HCT116 (cell line): ENCODE measurements at regions not wholly inside any gene's neighbourhood (a gene's known extent, or its start where the extent isn't known, plus 50 kb on each side); places are given as distances from the start of the nearest gene placed in this dataset.

Experiments
- ATAC-seq: fragments of 200-7000 bp; cut with Tn5 transposase; 2 replicates; pipeline ENCODE4 v1.9.1; 2020; ENCODE audit warnings: mild to moderate bottlenecking, moderate library complexity
- BruUV-seq: library from RNA; stranded (reverse); fragments of 400-500 nt; replicated peaks from 2 replicates; lab custom pipeline; 2021; lab: Mats Ljungman, UMichigan
- CTCF ChIA-PET: fragments of 300-600 bp; sonication (Branson Sonifier 250); formaldehyde crosslinking; loops from one replicate; lab custom pipeline; 2021; ENCODE audit warnings: antibody characterized with exemption; lab: Charles Lee
- POLR2A ChIA-PET: fragments of 300-600, 350-600 bp; sonication (Branson Sonifier 250); formaldehyde crosslinking; loops from one replicate; lab custom pipeline; 2021; ENCODE audit warnings: antibody characterized with exemption; lab: Charles Lee
- RAD21 ChIA-PET, 2 experiments: fragments of 300-600 bp; sonication (Branson Sonifier 250); formaldehyde crosslinking; loops; one replicate each; lab custom pipeline; 2023; ENCODE audit warnings: low total read pairs in 2 of 2; ENCODE audit not compliant: uncharacterized antibody in 2 of 2, unreplicated experiment in 2 of 2, low non-redundant PET in 1 of 2; lab: Charles Lee
- DNase-seq: peaks from one replicate; pipeline ENCODE4 v3.0.0-alpha.2; 2010; ENCODE audit warnings: low read depth, low spot score
- H2AFZ ChIP-seq: fragments of 200-600 bp; shearing (Covaris generic), sonication (generic); 2 replicates; pipeline ENCODE4 v1.6.1; 2017; ENCODE audit warnings: low read depth, mixed run types, mixed read lengths, antibody characterized with exemption, low read length; ENCODE audit not compliant: poor library complexity, severe bottlenecking
- H3K27ac ChIP-seq: 2 replicates; pipeline ENCODE4 v1.5.1; 2012; ENCODE audit warnings: low read depth, low read length
- H3K27me3 ChIP-seq: fragments of 200-600 bp; sonication (generic); 2 replicates; pipeline ENCODE4 v1.6.1; 2016; ENCODE audit warnings: mixed run types, low read length, mixed read lengths; ENCODE audit not compliant: insufficient read depth
- H3K36me3 ChIP-seq, 2 experiments: fragments of 200-500 bp in 1 of 2; fragments of 200-600 bp in 1 of 2; sonication (Bioruptor generic) in 1 of 2; sonication (generic) in 1 of 2; 2 replicates each; pipeline versions ENCODE4 v1.5.1 to v1.6.1; 2014 to 2016; ENCODE audit warnings: low read length in 2 of 2, inconsistent platforms in 1 of 2, mixed read lengths in 1 of 2, mixed run types in 1 of 2; ENCODE audit not compliant: insufficient read depth in 2 of 2, control insufficient read depth in 1 of 2
- H3K4me1 ChIP-seq, 2 experiments: fragments of 200-600 bp in 1 of 2; sonication (generic) in 1 of 2; 2 replicates each; pipeline versions ENCODE4 v1.5.1 to v1.6.1; 2012 to 2017; ENCODE audit warnings: low read length in 2 of 2, inconsistent platforms in 1 of 2, mild to moderate bottlenecking in 1 of 2, mixed read lengths in 1 of 2, mixed run types in 1 of 2, moderate library complexity in 1 of 2; ENCODE audit not compliant: insufficient read depth in 2 of 2, control insufficient read depth in 1 of 2
- H3K4me2 ChIP-seq: fragments of 200-600 bp; sonication (generic); 2 replicates; pipeline ENCODE4 v1.6.1; 2017; ENCODE audit warnings: mixed run types, low read length, mixed read lengths
- H3K4me3 ChIP-seq, 2 experiments: fragments of 200-600 bp in 1 of 2; sonication (generic) in 1 of 2; replicated peaks in 1 of 2; 2 replicates each; pipeline ENCODE4 v1.5.1; 2011 to 2016; ENCODE audit warnings: low read length in 2 of 2, control low read depth in 1 of 2, low read depth in 1 of 2, mild to moderate bottlenecking in 1 of 2, mixed read lengths in 1 of 2, mixed run types in 1 of 2
- H3K79me2 ChIP-seq: fragments of 200-600 bp; sonication (generic); 2 replicates; pipeline ENCODE4 v1.6.1; 2017; ENCODE audit warnings: mild to moderate bottlenecking, mixed run types, low read length, moderate library complexity, mixed read lengths; ENCODE audit not compliant: insufficient read depth
- H3K9ac ChIP-seq: fragments of 200-600 bp; sonication (generic); 2 replicates; pipeline ENCODE4 v1.6.1; 2016; ENCODE audit warnings: low read length, mixed read lengths
- H3K9me2 ChIP-seq: fragments of 200-600 bp; sonication (generic), shearing (Covaris generic); 2 replicates; pipeline ENCODE4 v1.6.1; 2017; ENCODE audit warnings: mixed run types, mild to moderate bottlenecking, moderate library complexity; ENCODE audit not compliant: insufficient read depth
- H3K9me3 ChIP-seq, 2 experiments: fragments of 200-500 bp in 1 of 2; fragments of 200-600 bp in 1 of 2; sonication (Bioruptor generic) in 1 of 2; sonication (generic) in 1 of 2; 2 replicates each; pipeline ENCODE4 v1.6.1; 2014 to 2017; ENCODE audit warnings: low read length in 2 of 2, mixed read lengths in 2 of 2, inconsistent platforms in 1 of 2, low read depth in 1 of 2, mild to moderate bottlenecking in 1 of 2, mixed run types in 1 of 2, moderate library complexity in 1 of 2; ENCODE audit not compliant: control insufficient read depth in 1 of 2, insufficient read depth in 1 of 2
- H4K20me1 ChIP-seq: fragments of 200-600 bp; sonication (generic), shearing (Covaris generic); 2 replicates; pipeline ENCODE4 v1.6.1; 2017; ENCODE audit warnings: mixed run types, mild to moderate bottlenecking, moderate library complexity; ENCODE audit not compliant: insufficient read depth
- ATF3 ChIP-seq: IDR thresholded peaks from 2 replicates; pipeline ENCODE4 v1.6.1; 2012
- EGR1 ChIP-seq: IDR thresholded peaks from 2 replicates; pipeline ENCODE4 v1.6.1; 2012; ENCODE audit warnings: low read depth
- EZH2 ChIP-seq: fragments of 200-600 bp; sonication (generic); IDR thresholded peaks from 2 replicates; pipeline ENCODE4 v1.6.1; 2017; ENCODE audit warnings: antibody characterized with exemption, mixed run types
- FOSL1 ChIP-seq: IDR thresholded peaks from 2 replicates; pipeline ENCODE4 v1.6.1; 2012; ENCODE audit warnings: low read depth
- POLR2AphosphoS5 ChIP-seq: IDR thresholded peaks from 2 replicates; pipeline ENCODE4 v1.6.1; 2011; ENCODE audit warnings: mild to moderate bottlenecking, low read depth, low read length, moderate library complexity
- RAD21 ChIP-seq: IDR thresholded peaks from 2 replicates; pipeline ENCODE4 v1.6.1; 2012; ENCODE audit warnings: low read depth, mild to moderate bottlenecking
- REST ChIP-seq: IDR thresholded peaks from 2 replicates; pipeline ENCODE4 v1.6.1; 2012; ENCODE audit warnings: low read depth
- SIN3A ChIP-seq: IDR thresholded peaks from 2 replicates; pipeline ENCODE4 v1.6.1; 2012; ENCODE audit warnings: low read depth
- YY1 ChIP-seq: IDR thresholded peaks from 2 replicates; pipeline ENCODE4 v1.6.1; 2011; ENCODE audit warnings: low read length, low read depth, moderate library complexity, mild to moderate bottlenecking; ENCODE audit not compliant: insufficient replicate concordance; ENCODE audit errors: extremely low read depth
- ZBTB33 ChIP-seq: IDR thresholded peaks from 2 replicates; pipeline ENCODE4 v1.6.1; 2011; ENCODE audit warnings: mild to moderate bottlenecking, low read length, moderate library complexity; ENCODE audit not compliant: insufficient replicate concordance; ENCODE audit errors: extremely low read depth
- ZFX ChIP-seq: fragments of 450-650 bp; IDR thresholded peaks from 2 replicates; pipeline ENCODE4 v1.6.1; 2017
- ZNF274 ChIP-seq: fragments of 200-500 bp; sonication (Bioruptor generic); IDR thresholded peaks from 2 replicates; pipeline ENCODE4 v1.6.1; 2014; ENCODE audit warnings: mild to moderate bottlenecking, low read depth, low read length, inconsistent platforms
- intact Hi-C: fragments of 100-400 bp; cut with micrococcal nuclease; formaldehyde crosslinking; loops from 2 replicates; pipeline ENCODE4 v1.10.0; 2022

GRCh38 chr5:28862860-28863196 lies 1824.4 kb upstream of the CDH9 start:
- H3K4me2 ChIP-seq = no peak overlapping the region
- POLR2A ChIA-PET = no interaction called here
- no peak overlapping the region for H3K4me3 ChIP-seq
- no peaks in the 10 kb centered on the region for H3K27me3 ChIP-seq
- H4K20me1 ChIP-seq = no peaks in the 10 kb centered on the region
- no peaks in the 10 kb centered on the region for H3K4me1 ChIP-seq
- CTCF ChIA-PET = no interaction called here
- no TSS peak for BruUV-seq
- no peak overlapping the region for H2AFZ ChIP-seq
- H3K9ac ChIP-seq = no peak overlapping the region
- no peak for TF ChIP-seq REST
- no peak for TF ChIP-seq EGR1
- no peak for TF ChIP-seq FOSL1
- no peak for TF ChIP-seq ZFX
- no peak for TF ChIP-seq EZH2
- TF ChIP-seq RAD21 = no peak
- TF ChIP-seq ZBTB33 = no peak
- TF ChIP-seq YY1 = no peak
- no peak for TF ChIP-seq POLR2AphosphoS5
- no peak for TF ChIP-seq SIN3A
- no peak for TF ChIP-seq ZNF274
- no peak for TF ChIP-seq ATF3
- intact Hi-C loops = loop anchor here (5.0 kb wide), 1 partner anchor 239 kb away; no protein-coding TSS in a partner anchor
- no peak overlapping the region for H3K27ac ChIP-seq
- no peaks in the 10 kb centered on the region for H3K79me2 ChIP-seq
- no peaks in the 10 kb centered on the region for H3K36me3 ChIP-seq
- DNase-seq (no peak), ATAC-seq (no peak)
- H3K9me3 ChIP-seq = peaks cover 17 to 23% of the 10 kb centered on the region in 2 experiments; a peak in 3 of 4 replicates
- RAD21 ChIA-PET = no interaction called here
- no peaks in the 10 kb centered on the region for H3K9me2 ChIP-seq
